ENCODE measurements at regions not wholly inside any gene's neighbourhood (a gene's known extent, or its start where the extent isn't known, plus 50 kb on each side); places are given as distances from the start of the nearest gene placed in this dataset.

- H3K9me3 ChIP-seq, result no peaks in the 10 kb centered on the region
- 24% methylated on average over 5 of the region's 5 CpGs for WGBS (ENCODE audit: missing lambda C conversion rate)
- CTCF ChIA-PET, result no interaction called here
- no peak for TF ChIP-seq GATA3 (IDR thresholded peaks at IDR 0.05; ENCODE audit: borderline replicate concordance)
- TF ChIP-seq POLR2A (IDR thresholded peaks at IDR 0.05; ENCODE audit: low read length), result no peak
- TF ChIP-seq MAZ (IDR thresholded peaks at IDR 0.05; ENCODE audit: borderline replicate concordance, low read depth, low read length), result no peak
- TF ChIP-seq TP53 (CRISPR knock-in tag; IDR thresholded peaks at IDR 0.05), result no peak
- no peak for FAIRE-seq
- H3K4me1 ChIP-seq, result no peaks in the 10 kb centered on the region
- H3K4me3 ChIP-seq, result no peak overlapping the region
- DNase-seq (ENCODE audit: low read depth in 1 of 2, low spot score in 1 of 2), result peak in 1 of 2 experiments; percentile 4
- POLR2A ChIA-PET, result no interaction called here
- no peak overlapping the region for H3K4me2 ChIP-seq
- no peak overlapping the region for H3K27ac ChIP-seq
- ATAC-seq, result 0 out of 6 replicates have a peak, but pooled peaks of 1 of the 2 experiments have one; percentile 33
Measured at GRCh38 chr3:86147119-86147518, 843.8 kb downstream of the VGLL3 start.

GRCh38 chr3:86126552-86126951 lies 864.4 kb downstream of the VGLL3 start:
- 27% methylated on average over 5 of the region's 5 CpGs for WGBS (ENCODE audit: missing lambda C conversion rate)
- no peaks in the 10 kb centered on the region for H3K9me3 ChIP-seq
- H3K27ac ChIP-seq, result no peak overlapping the region
- DNase-seq (ENCODE audit: low read depth in 1 of 2, low spot score in 1 of 2) (no peak), ATAC-seq (no peak), FAIRE-seq (no peak)
- CTCF ChIA-PET, result no interaction called here
- POLR2A ChIA-PET, result no interaction called here
- no peak overlapping the region for H3K4me2 ChIP-seq
- no peak for TF ChIP-seq NFE2L2 (conservative IDR thresholded peaks at IDR 0.05; ENCODE audit: low read length)
- TF ChIP-seq BCL3 (IDR thresholded peaks at IDR 0.05), result no peak
- no peak for TF ChIP-seq ZSCAN20 (CRISPR knock-in tag; IDR thresholded peaks at IDR 0.05)
- TF ChIP-seq RNF2 (IDR thresholded peaks at IDR 0.05; ENCODE audit: borderline replicate concordance, low read depth), result no peak
- no peak for TF ChIP-seq CHD2 (IDR thresholded peaks at IDR 0.05; ENCODE audit: low read length, partially characterized antibody)
- TF ChIP-seq FOXS1 (CRISPR knock-in tag; IDR thresholded peaks at IDR 0.05), result no peak
- TF ChIP-seq HMGXB4 (CRISPR knock-in tag; IDR thresholded peaks at IDR 0.05; ENCODE audit: borderline replicate concordance), result no peak
- H3K4me3 ChIP-seq, result no peak overlapping the region
- no peaks in the 10 kb centered on the region for H3K4me1 ChIP-seq

Small RNA genes in the stretch of these regions (small RNA-seq; reads per million reads assigned to genes)
- gene AC108706.1 (0 reads per million in 6 experiments), gene RNU6-1129P (0 reads per million in 6 experiments)

Measured in A549 (cell line).